GM23338 (cell line): ENCODE measurements at regions not wholly inside any gene's neighbourhood (a gene's known extent, or its start where the extent isn't known, plus 50 kb on each side); places are given as distances from the start of the nearest gene placed in this dataset.

Source experiments
- ATAC-seq: fragments of 200-7000 bp; cut with Tn5 transposase; 3 replicates; pipeline ENCODE4 v1.9.1; 2020
- DNase-seq: peaks from one replicate; pipeline ENCODE4 v3.0.0-alpha.2; 2015; ENCODE audit warnings: low spot score
- H2AFZ ChIP-seq: fragments of 200-600 bp; sonication (generic); 2 replicates; pipeline ENCODE4 v1.8.0; 2016; ENCODE audit warnings: antibody characterized with exemption, mild to moderate bottlenecking, moderate library complexity
- H3F3A ChIP-seq: fragments of 200-600 bp; sonication (generic); replicated peaks from 2 replicates; pipeline ENCODE4 v1.8.0; 2017; ENCODE audit warnings: antibody characterized with exemption, mixed run types, low read depth
- H3K27ac ChIP-seq: fragments of 200-600 bp; sonication (generic); 2 replicates; pipeline ENCODE4 v1.6.1; 2016; ENCODE audit warnings: low read depth
- H3K27me3 ChIP-seq: fragments of 200-600 bp; sonication (generic); 2 replicates; pipeline ENCODE4 v1.8.0; 2016; ENCODE audit warnings: mild to moderate bottlenecking, mixed run types, moderate library complexity; ENCODE audit not compliant: insufficient read depth
- H3K36me3 ChIP-seq: fragments of 200-600 bp; sonication (generic); 2 replicates; pipeline ENCODE4 v1.8.0; 2016; ENCODE audit warnings: mild to moderate bottlenecking; ENCODE audit not compliant: insufficient read depth
- H3K4me1 ChIP-seq: fragments of 200-600 bp; sonication (generic); 2 replicates; pipeline ENCODE4 v1.8.0; 2016; ENCODE audit warnings: mild to moderate bottlenecking, moderate library complexity; ENCODE audit not compliant: insufficient read depth
- H3K4me2 ChIP-seq: fragments of 200-600 bp; sonication (generic); 2 replicates; pipeline ENCODE4 v1.7.1; 2017; ENCODE audit warnings: mixed run types
- H3K4me3 ChIP-seq: fragments of 200-600 bp; sonication (generic); 2 replicates; pipeline ENCODE4 v1.6.1; 2016; ENCODE audit warnings: mixed run types
- H3K79me2 ChIP-seq: fragments of 200-600 bp; sonication (generic); replicated peaks from 2 replicates; pipeline ENCODE4 v1.8.0; 2017; ENCODE audit warnings: mild to moderate bottlenecking; ENCODE audit not compliant: insufficient read depth
- H3K9me2 ChIP-seq: fragments of 200-600 bp; sonication (generic); 2 replicates; pipeline ENCODE4 v1.8.0; 2017; ENCODE audit not compliant: insufficient read depth
- H4K20me1 ChIP-seq: fragments of 200-600 bp; sonication (generic); replicated peaks from 2 replicates; pipeline ENCODE4 v1.8.0; 2017; ENCODE audit warnings: mild to moderate bottlenecking; ENCODE audit not compliant: insufficient read depth
- H3K27ac Mint-ChIP-seq: 2 replicates; pipeline ENCODE4 v1.8.0; 2020; ENCODE audit warnings: inconsistent platforms, mild to moderate bottlenecking, moderate library complexity, mixed read lengths
- H3K27me3 Mint-ChIP-seq: 3 replicates; pipeline ENCODE4 v1.8.0; 2022; ENCODE audit warnings: low read depth, mild to moderate bottlenecking, moderate library complexity, mixed read lengths, inconsistent platforms; ENCODE audit not compliant: insufficient read depth, poor library complexity
- H3K36me3 Mint-ChIP-seq: 3 replicates; pipeline ENCODE4 v1.8.0; 2021; ENCODE audit warnings: low read depth, mild to moderate bottlenecking, inconsistent platforms, moderate library complexity, mixed read lengths
- H3K4me1 Mint-ChIP-seq: 3 replicates; pipeline ENCODE4 v1.8.0; 2020; ENCODE audit warnings: mild to moderate bottlenecking, inconsistent platforms, mixed read lengths
- H3K4me3 Mint-ChIP-seq: 3 replicates; pipeline ENCODE4 v1.8.0; 2021; ENCODE audit warnings: moderate library complexity, mild to moderate bottlenecking, inconsistent platforms, mixed read lengths
- H3K9me3 Mint-ChIP-seq: 3 replicates; pipeline ENCODE4 v1.8.0; 2020; ENCODE audit warnings: moderate library complexity, mild to moderate bottlenecking, inconsistent platforms, mixed read lengths
- EZH2 ChIP-seq: fragments of 200-600 bp; sonication (generic); IDR thresholded peaks from one replicate; pipeline ENCODE4 v1.8.0; 2017; ENCODE audit warnings: antibody characterized with exemption, mild to moderate bottlenecking, low read depth; ENCODE audit not compliant: unreplicated experiment
- EZH2phosphoT487 ChIP-seq: fragments of 200-600 bp; sonication (generic); IDR thresholded peaks from one replicate; pipeline ENCODE4 v1.8.1; 2018; ENCODE audit warnings: antibody characterized with exemption; ENCODE audit not compliant: unreplicated experiment
- JUNB ChIP-seq: IDR thresholded peaks from one replicate; pipeline ENCODE4 v1.6.1; 2016; ENCODE audit warnings: antibody characterized with exemption; ENCODE audit not compliant: unreplicated experiment
- NANOG ChIP-seq: IDR thresholded peaks from 2 replicates; pipeline ENCODE4 v1.6.1; 2016; ENCODE audit warnings: antibody characterized with exemption, borderline replicate concordance
- STAT1 ChIP-seq: IDR thresholded peaks from one replicate; pipeline ENCODE4 v1.6.1; 2016; ENCODE audit warnings: antibody characterized with exemption; ENCODE audit not compliant: unreplicated experiment
- ZNF114 ChIP-seq: fragments of 250-450 bp; sonication (Bioruptor Pico); IDR thresholded peaks from 2 replicates; pipeline ENCODE4 v1.5.0; 2020; ENCODE audit warnings: mild to moderate bottlenecking, moderate library complexity
- TF ChIP-seq, protein P1 (sequence below): fragments of 250-450 bp; sonication (Bioruptor Pico); IDR thresholded peaks from 2 replicates; pipeline ENCODE4 v1.5.0; 2020; ENCODE audit warnings: mild to moderate bottlenecking, moderate library complexity
- TF ChIP-seq, protein P2 (sequence below): IDR thresholded peaks from one replicate; pipeline ENCODE4 v1.6.1; 2018; ENCODE audit warnings: antibody characterized with exemption; ENCODE audit not compliant: unreplicated experiment
- TF ChIP-seq, protein P3 (sequence below): IDR thresholded peaks from 2 replicates; pipeline ENCODE4 v1.6.1; 2016; ENCODE audit warnings: antibody characterized with exemption

DNA sequence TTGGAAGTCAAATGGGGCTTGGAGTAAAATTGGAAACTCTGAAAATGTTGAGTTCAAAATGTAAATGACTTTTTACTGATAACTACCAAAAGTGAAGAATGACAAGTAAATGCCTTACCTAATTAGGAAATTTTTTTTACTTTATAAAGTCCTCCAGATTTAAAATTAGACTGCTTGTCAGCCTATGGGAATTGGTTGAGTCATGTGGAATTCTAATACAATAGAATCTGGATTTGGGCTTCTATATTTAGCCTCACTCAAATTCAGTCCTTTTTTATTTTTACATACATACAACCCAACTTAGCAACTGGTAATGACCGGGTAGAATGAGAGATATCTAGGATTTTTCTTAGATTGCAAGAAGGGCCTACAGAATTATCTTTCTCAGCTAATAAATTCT lies 158.9 kb upstream of the CADPS start:
- Mint-ChIP-seq H3K27me3 (no peaks in the 10 kb centered on the region), H3K9me3 (no peaks in the 10 kb centered on the region), H3K4me3 (no peak overlapping the region), H3K27ac (no peak overlapping the region), H3K36me3 (no peaks in the 10 kb centered on the region; the same call in 2 of the 3 replicates), H3K4me1 (peaks cover 10% of the 10 kb centered on the region)
- no peak overlapping the region for H3K4me2 ChIP-seq
- ATAC-seq = no peak
- no peak overlapping the region for H3K27ac ChIP-seq
- H3K9me2 ChIP-seq = no peaks in the 10 kb centered on the region
- H3F3A ChIP-seq = no peaks in the 10 kb centered on the region
- DNase-seq = no peak
- H3K36me3 ChIP-seq = no peaks in the 10 kb centered on the region
- no peaks in the 10 kb centered on the region for H3K79me2 ChIP-seq
- H3K27me3 ChIP-seq = no peaks in the 10 kb centered on the region
- no peaks in the 10 kb centered on the region for H4K20me1 ChIP-seq
- H2AFZ ChIP-seq = no peak overlapping the region
- H3K4me1 ChIP-seq = 0 out of 2 replicates have a peak, but pooled peaks cover 3% of the 10 kb centered on the region
- TF ChIP-seq, protein P1, sequence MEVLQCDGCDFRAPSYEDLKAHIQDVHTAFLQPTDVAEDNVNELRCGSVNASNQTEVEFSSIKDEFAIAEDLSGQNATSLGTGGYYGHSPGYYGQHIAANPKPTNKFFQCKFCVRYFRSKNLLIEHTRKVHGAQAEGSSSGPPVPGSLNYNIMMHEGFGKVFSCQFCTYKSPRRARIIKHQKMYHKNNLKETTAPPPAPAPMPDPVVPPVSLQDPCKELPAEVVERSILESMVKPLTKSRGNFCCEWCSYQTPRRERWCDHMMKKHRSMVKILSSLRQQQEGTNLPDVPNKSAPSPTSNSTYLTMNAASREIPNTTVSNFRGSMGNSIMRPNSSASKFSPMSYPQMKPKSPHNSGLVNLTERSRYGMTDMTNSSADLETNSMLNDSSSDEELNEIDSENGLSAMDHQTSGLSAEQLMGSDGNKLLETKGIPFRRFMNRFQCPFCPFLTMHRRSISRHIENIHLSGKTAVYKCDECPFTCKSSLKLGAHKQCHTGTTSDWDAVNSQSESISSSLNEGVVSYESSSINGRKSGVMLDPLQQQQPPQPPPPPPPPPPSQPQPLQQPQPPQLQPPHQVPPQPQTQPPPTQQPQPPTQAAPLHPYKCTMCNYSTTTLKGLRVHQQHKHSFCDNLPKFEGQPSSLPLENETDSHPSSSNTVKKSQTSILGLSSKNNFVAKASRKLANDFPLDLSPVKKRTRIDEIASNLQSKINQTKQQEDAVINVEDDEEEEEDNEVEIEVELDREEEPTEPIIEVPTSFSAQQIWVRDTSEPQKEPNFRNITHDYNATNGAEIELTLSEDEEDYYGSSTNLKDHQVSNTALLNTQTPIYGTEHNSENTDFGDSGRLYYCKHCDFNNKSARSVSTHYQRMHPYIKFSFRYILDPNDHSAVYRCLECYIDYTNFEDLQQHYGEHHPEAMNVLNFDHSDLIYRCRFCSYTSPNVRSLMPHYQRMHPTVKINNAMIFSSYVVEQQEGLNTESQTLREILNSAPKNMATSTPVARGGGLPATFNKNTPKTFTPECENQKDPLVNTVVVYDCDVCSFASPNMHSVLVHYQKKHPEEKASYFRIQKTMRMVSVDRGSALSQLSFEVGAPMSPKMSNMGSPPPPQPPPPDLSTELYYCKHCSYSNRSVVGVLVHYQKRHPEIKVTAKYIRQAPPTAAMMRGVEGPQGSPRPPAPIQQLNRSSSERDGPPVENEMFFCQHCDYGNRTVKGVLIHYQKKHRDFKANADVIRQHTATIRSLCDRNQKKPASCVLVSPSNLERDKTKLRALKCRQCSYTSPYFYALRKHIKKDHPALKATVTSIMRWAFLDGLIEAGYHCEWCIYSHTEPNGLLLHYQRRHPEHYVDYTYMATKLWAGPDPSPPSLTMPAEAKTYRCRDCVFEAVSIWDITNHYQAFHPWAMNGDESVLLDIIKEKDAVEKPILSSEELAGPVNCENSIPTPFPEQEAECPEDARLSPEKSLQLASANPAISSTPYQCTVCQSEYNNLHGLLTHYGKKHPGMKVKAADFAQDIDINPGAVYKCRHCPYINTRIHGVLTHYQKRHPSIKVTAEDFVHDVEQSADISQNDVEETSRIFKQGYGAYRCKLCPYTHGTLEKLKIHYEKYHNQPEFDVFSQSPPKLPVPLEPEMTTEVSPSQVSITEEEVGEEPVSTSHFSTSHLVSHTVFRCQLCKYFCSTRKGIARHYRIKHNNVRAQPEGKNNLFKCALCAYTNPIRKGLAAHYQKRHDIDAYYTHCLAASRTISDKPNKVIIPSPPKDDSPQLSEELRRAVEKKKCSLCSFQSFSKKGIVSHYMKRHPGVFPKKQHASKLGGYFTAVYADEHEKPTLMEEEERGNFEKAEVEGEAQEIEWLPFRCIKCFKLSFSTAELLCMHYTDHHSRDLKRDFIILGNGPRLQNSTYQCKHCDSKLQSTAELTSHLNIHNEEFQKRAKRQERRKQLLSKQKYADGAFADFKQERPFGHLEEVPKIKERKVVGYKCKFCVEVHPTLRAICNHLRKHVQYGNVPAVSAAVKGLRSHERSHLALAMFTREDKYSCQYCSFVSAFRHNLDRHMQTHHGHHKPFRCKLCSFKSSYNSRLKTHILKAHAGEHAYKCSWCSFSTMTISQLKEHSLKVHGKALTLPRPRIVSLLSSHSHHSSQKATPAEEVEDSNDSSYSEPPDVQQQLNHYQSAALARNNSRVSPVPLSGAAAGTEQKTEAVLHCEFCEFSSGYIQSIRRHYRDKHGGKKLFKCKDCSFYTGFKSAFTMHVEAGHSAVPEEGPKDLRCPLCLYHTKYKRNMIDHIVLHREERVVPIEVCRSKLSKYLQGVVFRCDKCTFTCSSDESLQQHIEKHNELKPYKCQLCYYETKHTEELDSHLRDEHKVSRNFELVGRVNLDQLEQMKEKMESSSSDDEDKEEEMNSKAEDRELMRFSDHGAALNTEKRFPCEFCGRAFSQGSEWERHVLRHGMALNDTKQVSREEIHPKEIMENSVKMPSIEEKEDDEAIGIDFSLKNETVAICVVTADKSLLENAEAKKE = no peak
- TF ChIP-seq EZH2phosphoT487 = no peak
- no peak for TF ChIP-seq NANOG
- no peak for TF ChIP-seq JUNB
- TF ChIP-seq, protein P2, sequence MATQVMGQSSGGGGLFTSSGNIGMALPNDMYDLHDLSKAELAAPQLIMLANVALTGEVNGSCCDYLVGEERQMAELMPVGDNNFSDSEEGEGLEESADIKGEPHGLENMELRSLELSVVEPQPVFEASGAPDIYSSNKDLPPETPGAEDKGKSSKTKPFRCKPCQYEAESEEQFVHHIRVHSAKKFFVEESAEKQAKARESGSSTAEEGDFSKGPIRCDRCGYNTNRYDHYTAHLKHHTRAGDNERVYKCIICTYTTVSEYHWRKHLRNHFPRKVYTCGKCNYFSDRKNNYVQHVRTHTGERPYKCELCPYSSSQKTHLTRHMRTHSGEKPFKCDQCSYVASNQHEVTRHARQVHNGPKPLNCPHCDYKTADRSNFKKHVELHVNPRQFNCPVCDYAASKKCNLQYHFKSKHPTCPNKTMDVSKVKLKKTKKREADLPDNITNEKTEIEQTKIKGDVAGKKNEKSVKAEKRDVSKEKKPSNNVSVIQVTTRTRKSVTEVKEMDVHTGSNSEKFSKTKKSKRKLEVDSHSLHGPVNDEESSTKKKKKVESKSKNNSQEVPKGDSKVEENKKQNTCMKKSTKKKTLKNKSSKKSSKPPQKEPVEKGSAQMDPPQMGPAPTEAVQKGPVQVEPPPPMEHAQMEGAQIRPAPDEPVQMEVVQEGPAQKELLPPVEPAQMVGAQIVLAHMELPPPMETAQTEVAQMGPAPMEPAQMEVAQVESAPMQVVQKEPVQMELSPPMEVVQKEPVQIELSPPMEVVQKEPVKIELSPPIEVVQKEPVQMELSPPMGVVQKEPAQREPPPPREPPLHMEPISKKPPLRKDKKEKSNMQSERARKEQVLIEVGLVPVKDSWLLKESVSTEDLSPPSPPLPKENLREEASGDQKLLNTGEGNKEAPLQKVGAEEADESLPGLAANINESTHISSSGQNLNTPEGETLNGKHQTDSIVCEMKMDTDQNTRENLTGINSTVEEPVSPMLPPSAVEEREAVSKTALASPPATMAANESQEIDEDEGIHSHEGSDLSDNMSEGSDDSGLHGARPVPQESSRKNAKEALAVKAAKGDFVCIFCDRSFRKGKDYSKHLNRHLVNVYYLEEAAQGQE = no peak
- no peak for TF ChIP-seq STAT1
- TF ChIP-seq, protein P3, sequence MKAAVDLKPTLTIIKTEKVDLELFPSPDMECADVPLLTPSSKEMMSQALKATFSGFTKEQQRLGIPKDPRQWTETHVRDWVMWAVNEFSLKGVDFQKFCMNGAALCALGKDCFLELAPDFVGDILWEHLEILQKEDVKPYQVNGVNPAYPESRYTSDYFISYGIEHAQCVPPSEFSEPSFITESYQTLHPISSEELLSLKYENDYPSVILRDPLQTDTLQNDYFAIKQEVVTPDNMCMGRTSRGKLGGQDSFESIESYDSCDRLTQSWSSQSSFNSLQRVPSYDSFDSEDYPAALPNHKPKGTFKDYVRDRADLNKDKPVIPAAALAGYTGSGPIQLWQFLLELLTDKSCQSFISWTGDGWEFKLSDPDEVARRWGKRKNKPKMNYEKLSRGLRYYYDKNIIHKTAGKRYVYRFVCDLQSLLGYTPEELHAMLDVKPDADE = no peak
- TF ChIP-seq ZNF114 = no peak
- TF ChIP-seq EZH2 = no peak
- no peak overlapping the region for H3K4me3 ChIP-seq
